Posterior vena cava (tissue), 2 donors: ENCODE measurements at regions not wholly inside any gene's neighbourhood (a gene's known extent, or its start where the extent isn't known, plus 50 kb on each side); places are given as distances from the start of the nearest gene placed in this dataset.

Experiments used
- DNase-seq: peaks from one replicate; pipeline ENCODE4 v3.0.0-alpha.2; 2020; ENCODE audit warnings: low spot score
- intact Hi-C, 2 donors: fragments of 100-400 bp; cut with DNase I; formaldehyde crosslinking; loops; one replicate each; pipeline versions ENCODE4 v1.14.1 to v1.14.2; 2022 to 2023
- donor health status: DM: yes; HTN: yes; CAD: no.
- donor health status: DM: yes; HTN: yes; CAD: no.

- intact Hi-C loops, result no loop called here
- no peak for DNase-seq
Observed at GRCh38 chr16:79293836-79294460, 306.6 kb downstream of the MAF start.

- intact Hi-C loops, result no loop called here
- DNase-seq, result no peak
Observed at GRCh38 chr16:79288066-79288465, 312.5 kb downstream of the MAF start.

- DNase-seq, result no peak
- intact Hi-C loops, result no loop called here
Observed at GRCh38 chr16:79287424-79287917, 313.1 kb downstream of the MAF start.

GRCh38 chr16:79286646-79287423 lies 313.7 kb downstream of the MAF start:
- intact Hi-C loops, result no loop called here
- peak; percentile 83 for DNase-seq

- DNase-seq, result no peak
- intact Hi-C loops, result no loop called here
Observed at GRCh38 chr16:79284766-79285165, 315.8 kb downstream of the MAF start.

- intact Hi-C loops, result no loop called here
- no peak for DNase-seq
Observed at GRCh38 chr16:79283578-79283977, 317.0 kb downstream of the MAF start.

GRCh38 chr16:79282806-79283205 lies 317.7 kb downstream of the MAF start:
- DNase-seq, result no peak
- intact Hi-C loops, result no loop called here

- intact Hi-C loops, result no loop called here
- DNase-seq, result no peak
Observed at GRCh38 chr16:79278506-79278905, 322.0 kb downstream of the MAF start.

- intact Hi-C loops, result no loop called here
- no peak for DNase-seq
Observed at GRCh38 chr16:79276501-79276900, 324.0 kb downstream of the MAF start.

- intact Hi-C loops, result no loop called here
- no peak for DNase-seq
Observed at GRCh38 chr16:79274264-79274663, 326.3 kb downstream of the MAF start.

- intact Hi-C loops, result no loop called here
- no peak for DNase-seq
Observed at GRCh38 chr16:79272141-79272577, 328.4 kb downstream of the MAF start.

GRCh38 chr16:79271583-79271982 lies 329.0 kb downstream of the MAF start:
- DNase-seq, result no peak
- intact Hi-C loops, result no loop called here

- no peak for DNase-seq
- intact Hi-C loops, result no loop called here
Observed at GRCh38 chr16:79270011-79270410, 330.5 kb downstream of the MAF start.

- DNase-seq, result no peak
- intact Hi-C loops, result no loop called here
Observed at GRCh38 chr16:79269211-79269863, 331.2 kb downstream of the MAF start.

GRCh38 chr16:79267781-79268180 lies 332.8 kb downstream of the MAF start:
- no peak for DNase-seq
- intact Hi-C loops, result no loop called here

- intact Hi-C loops, result no loop called here
- DNase-seq, result no peak
Observed at GRCh38 chr16:79267146-79267545, 333.4 kb downstream of the MAF start.

- intact Hi-C loops, result no loop called here
Observed at GRCh38 chr16:79265701-79266100, 334.8 kb downstream of the MAF start.

GRCh38 chr16:79265196-79265595 lies 335.3 kb downstream of the MAF start:
- no peak for DNase-seq
- intact Hi-C loops, result no loop called here

More at GRCh38 chr16:79265701-79266100, 334.8 kb downstream of the MAF start:
- no peak for DNase-seq

GRCh38 chr16:79264237-79265109 lies 336.1 kb downstream of the MAF start:
- intact Hi-C loops, result no loop called here

More at GRCh38 chr16:79264237-79265109, 336.1 kb downstream of the MAF start:
- DNase-seq, result no peak
